ENCODE measurements at regions not wholly inside any gene's neighbourhood (a gene's known extent, or its start where the extent isn't known, plus 50 kb on each side); places are given as distances from the start of the nearest gene placed in this dataset.

DNA sequence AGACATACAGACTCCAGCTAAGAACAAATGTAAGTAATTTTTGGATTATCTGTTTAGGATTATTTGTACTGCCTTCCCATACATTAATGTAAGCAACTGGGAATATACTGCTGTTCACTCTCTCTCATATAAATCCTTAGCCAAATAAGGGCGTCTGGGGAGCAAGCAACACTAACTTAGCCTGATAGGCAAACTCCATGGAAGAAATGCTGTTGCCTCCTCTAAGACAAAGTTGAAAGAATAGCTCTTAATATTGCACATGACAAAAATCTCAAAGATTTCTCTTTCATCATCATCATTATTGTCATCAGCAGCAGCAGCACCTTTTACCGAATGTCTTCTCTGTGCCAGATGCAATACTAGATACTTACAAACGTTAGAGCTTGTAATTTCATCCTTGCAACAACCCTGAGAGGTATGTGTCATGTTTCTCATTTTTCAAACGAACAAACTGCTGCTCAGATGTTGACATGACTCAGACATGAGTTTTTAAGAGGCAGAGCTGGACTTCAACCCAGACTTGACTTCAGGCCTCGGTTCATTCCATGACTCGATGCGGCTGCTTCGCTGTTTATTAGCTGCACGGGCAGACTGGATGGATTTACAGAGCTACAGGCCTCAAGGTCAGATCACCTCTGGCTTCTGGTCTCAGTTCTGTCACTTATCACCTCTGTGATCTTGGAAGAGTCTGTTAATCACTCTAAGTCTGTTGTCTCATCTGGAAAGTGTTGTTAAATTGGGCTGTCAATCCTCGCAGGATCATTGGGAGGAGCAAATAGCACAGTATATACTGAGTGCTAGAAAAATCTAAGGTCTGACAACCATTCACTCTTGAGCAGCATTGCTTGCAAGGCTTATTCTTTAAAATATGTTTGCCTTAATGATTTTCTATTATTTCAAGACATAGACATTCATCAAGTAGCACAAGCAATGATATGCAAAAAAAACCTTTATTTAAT lies 126.3 kb upstream of the CELF2 start:
- H3K9me3 ChIP-seq = no peaks in the 10 kb centered on the region
- no peak overlapping the region for H3K4me3 ChIP-seq
- H3K4me1 ChIP-seq = no peaks in the 10 kb centered on the region
- TF ChIP-seq, protein P1, sequence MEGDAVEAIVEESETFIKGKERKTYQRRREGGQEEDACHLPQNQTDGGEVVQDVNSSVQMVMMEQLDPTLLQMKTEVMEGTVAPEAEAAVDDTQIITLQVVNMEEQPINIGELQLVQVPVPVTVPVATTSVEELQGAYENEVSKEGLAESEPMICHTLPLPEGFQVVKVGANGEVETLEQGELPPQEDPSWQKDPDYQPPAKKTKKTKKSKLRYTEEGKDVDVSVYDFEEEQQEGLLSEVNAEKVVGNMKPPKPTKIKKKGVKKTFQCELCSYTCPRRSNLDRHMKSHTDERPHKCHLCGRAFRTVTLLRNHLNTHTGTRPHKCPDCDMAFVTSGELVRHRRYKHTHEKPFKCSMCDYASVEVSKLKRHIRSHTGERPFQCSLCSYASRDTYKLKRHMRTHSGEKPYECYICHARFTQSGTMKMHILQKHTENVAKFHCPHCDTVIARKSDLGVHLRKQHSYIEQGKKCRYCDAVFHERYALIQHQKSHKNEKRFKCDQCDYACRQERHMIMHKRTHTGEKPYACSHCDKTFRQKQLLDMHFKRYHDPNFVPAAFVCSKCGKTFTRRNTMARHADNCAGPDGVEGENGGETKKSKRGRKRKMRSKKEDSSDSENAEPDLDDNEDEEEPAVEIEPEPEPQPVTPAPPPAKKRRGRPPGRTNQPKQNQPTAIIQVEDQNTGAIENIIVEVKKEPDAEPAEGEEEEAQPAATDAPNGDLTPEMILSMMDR (IDR thresholded peaks at IDR 0.05) = no peak
- no peak for TF ChIP-seq POLR2A (IDR thresholded peaks at IDR 0.05)
- H3K36me3 ChIP-seq = no peaks in the 10 kb centered on the region
- DNase-seq = no peak
- H3K27me3 ChIP-seq = no peaks in the 10 kb centered on the region
- no peak overlapping the region for H3K27ac ChIP-seq

DNA sequence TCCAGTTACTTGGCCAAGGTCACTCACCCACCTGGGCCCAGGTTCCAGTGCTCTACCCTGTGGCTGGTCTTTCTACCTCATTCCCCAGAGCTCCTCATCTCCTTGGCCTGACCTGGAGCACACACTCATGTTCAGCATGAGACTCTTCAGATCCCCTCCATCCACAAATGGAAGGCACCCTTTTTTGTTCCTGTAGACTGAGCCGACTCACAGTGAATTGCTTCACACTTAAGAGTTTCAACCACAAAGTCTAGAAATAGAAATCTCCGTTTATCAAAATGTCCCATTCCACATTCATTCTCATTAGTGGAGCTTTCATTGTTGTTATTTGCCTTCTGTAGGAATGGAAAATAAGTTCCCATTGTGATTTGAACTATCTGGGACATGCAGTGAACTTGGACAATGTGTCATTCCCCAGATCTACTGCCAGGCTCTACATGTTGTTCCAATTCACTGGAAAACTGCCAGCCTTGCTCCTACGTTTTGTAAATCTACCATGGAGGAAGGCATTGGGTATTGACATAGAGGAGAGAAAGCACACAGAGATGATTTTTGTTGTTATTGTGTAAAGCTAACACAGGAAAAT lies 125.3 kb upstream of the CELF2 start:
- Histone ChIP-seq H3K4me3 (no peak overlapping the region), H3K27me3 (no peaks in the 10 kb centered on the region), H3K9me3 (no peaks in the 10 kb centered on the region), H3K4me1 (no peaks in the 10 kb centered on the region), H3K27ac (no peak overlapping the region), H3K36me3 (no peaks in the 10 kb centered on the region)
- DNase-seq = no peak
- TF ChIP-seq, protein P1 (IDR thresholded peaks at IDR 0.05) = no peak
- TF ChIP-seq POLR2A (IDR thresholded peaks at IDR 0.05) = no peak

DNA sequence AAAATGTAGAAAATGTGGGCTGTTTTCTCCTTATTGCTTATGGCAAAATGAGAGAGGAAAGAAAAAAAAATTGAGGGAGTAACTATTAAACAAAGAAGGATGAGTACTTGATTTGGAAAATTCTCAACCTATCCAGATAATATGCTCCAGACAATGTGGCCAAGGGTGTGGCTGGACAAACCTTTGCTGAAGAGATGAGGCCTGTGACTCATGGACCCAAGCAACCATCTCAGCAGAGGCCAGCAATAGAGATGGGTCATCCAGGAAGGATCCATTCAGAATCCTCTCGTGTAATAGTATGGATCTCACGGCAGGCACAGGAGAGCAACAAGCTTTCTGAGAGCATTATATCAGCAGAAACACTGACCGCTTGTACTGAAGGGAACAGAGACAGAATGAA lies 120.3 kb upstream of the CELF2 start:
- TF ChIP-seq, protein P1 (IDR thresholded peaks at IDR 0.05) = no peak
- no peak for TF ChIP-seq POLR2A (IDR thresholded peaks at IDR 0.05)
- no peak for DNase-seq
- no peaks in the 10 kb centered on the region for H3K27me3 ChIP-seq
- no peaks in the 10 kb centered on the region for H3K36me3 ChIP-seq
- H3K9me3 ChIP-seq = no peaks in the 10 kb centered on the region
- H3K4me1 ChIP-seq = no peaks in the 10 kb centered on the region
- no peak overlapping the region for H3K4me3 ChIP-seq
- H3K27ac ChIP-seq = no peak overlapping the region

DNA sequence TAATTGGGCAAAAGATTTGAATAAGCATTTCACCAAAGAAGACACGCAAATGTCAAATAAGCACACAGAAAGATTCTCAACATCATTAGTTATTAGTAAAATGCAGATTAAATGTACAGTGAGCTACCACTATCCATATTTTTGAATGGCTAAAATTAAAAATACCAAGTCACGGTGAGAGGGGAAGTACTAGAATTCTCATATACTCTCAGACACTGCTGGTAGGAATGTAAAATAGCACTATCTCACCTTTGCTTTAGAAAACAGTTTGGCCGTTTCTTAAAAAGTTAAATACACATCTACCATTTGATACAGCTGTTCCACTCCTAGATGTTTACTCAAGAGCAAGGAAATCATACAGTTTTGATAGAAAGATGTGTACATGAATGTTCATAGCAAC lies 115.8 kb upstream of the CELF2 start:
- H3K27ac ChIP-seq = no peak overlapping the region
- no peaks in the 10 kb centered on the region for H3K4me1 ChIP-seq
- no peak overlapping the region for H3K4me3 ChIP-seq
- no peaks in the 10 kb centered on the region for H3K27me3 ChIP-seq
- no peak for DNase-seq
- no peaks in the 10 kb centered on the region for H3K9me3 ChIP-seq
- TF ChIP-seq, protein P1 (IDR thresholded peaks at IDR 0.05) = no peak
- no peak for TF ChIP-seq POLR2A (IDR thresholded peaks at IDR 0.05)
- no peaks in the 10 kb centered on the region for H3K36me3 ChIP-seq

DNA sequence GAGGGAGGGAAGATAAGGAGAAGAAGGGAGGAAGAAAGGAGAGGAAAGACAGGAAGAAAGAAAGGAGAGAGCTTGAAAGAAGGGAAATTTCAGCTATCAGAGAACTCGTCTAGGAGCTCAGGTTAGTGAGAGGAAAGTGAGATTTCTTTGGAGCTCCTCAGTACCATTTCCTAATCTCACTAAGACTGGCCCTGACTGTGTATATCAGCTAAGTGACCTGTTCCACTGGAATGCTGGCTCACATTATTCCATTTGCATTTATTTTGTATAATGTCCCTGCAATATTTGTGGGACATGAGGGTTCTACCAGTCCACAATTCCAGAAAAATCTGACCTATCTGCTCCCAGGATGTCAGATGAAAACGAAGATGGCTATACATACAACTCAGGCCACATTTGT lies 114.7 kb upstream of the CELF2 start:
- Histone ChIP-seq H3K27me3 (no peaks in the 10 kb centered on the region), H3K27ac (no peak overlapping the region), H3K4me1 (no peaks in the 10 kb centered on the region), H3K9me3 (no peaks in the 10 kb centered on the region), H3K36me3 (no peaks in the 10 kb centered on the region), H3K4me3 (no peak overlapping the region)
- TF ChIP-seq, protein P1 (IDR thresholded peaks at IDR 0.05) = no peak
- TF ChIP-seq POLR2A (IDR thresholded peaks at IDR 0.05) = no peak
- no peak for DNase-seq
